Left lung (tissue), 4 donors: ENCODE measurements at regions not wholly inside any gene's neighbourhood (a gene's known extent, or its start where the extent isn't known, plus 50 kb on each side); places are given as distances from the start of the nearest gene placed in this dataset.

ENCODE experiments used
- ATAC-seq: fragments of 200-7000 bp; cut with Tn5 transposase; one replicate; pipeline ENCODE4 v1.9.1; 2020; ENCODE audit warnings: moderate library complexity
- DNase-seq, 4 donors: peaks; one replicate each; pipeline ENCODE4 v3.0.0-alpha.2; 2013 to 2020
- H3K27ac ChIP-seq, 2 donors: fragments of 200-600 bp; sonication (generic) in 1 of 2; one replicate each; pipeline versions ENCODE4 v1.5.0 to v1.8.0; 2020 to 2021
- H3K27me3 ChIP-seq, 2 donors: fragments of 200-600 bp; sonication (generic) in 1 of 2; one replicate each; pipeline versions ENCODE4 v1.5.0 to v1.8.0; 2020 to 2021
- H3K36me3 ChIP-seq, 2 donors: fragments of 200-600 bp; sonication (generic) in 1 of 2; one replicate each; pipeline versions ENCODE4 v1.5.0 to v1.8.0; 2020 to 2021
- H3K4me1 ChIP-seq, 2 donors: fragments of 200-600 bp; one replicate each; pipeline ENCODE4 v1.8.0; 2021
- H3K4me3 ChIP-seq, 2 donors: fragments of 200-600 bp; sonication (generic) in 1 of 2; one replicate each; pipeline versions ENCODE4 v1.5.0 to v1.8.0; 2020 to 2021; ENCODE audit warnings: mild to moderate bottlenecking in 1 of 2
- H3K9me3 ChIP-seq, 2 donors: fragments of 200-600 bp; sonication (generic) in 1 of 2; one replicate each; pipeline versions ENCODE4 v1.5.0 to v1.8.0; 2020 to 2021
- intact Hi-C, 2 donors: fragments of 100-400 bp; cut with DNase I; formaldehyde crosslinking; loops; one replicate each; pipeline versions ENCODE4 v1.11.2 to v1.14.2; 2022
- TF ChIP-seq, protein P1 (sequence below), 2 donors: fragments of 200-600 bp; sonication (generic) in 1 of 2; IDR thresholded peaks; one replicate each; pipeline versions ENCODE4 v1.5.0 to v1.8.0; 2021; ENCODE audit warnings: antibody characterized with exemption in 2 of 2
- donor health status: DM: no; HTN: yes; CAD: no.
- donor health status: DM: no; HTN: no; CAD: no.

DNA sequence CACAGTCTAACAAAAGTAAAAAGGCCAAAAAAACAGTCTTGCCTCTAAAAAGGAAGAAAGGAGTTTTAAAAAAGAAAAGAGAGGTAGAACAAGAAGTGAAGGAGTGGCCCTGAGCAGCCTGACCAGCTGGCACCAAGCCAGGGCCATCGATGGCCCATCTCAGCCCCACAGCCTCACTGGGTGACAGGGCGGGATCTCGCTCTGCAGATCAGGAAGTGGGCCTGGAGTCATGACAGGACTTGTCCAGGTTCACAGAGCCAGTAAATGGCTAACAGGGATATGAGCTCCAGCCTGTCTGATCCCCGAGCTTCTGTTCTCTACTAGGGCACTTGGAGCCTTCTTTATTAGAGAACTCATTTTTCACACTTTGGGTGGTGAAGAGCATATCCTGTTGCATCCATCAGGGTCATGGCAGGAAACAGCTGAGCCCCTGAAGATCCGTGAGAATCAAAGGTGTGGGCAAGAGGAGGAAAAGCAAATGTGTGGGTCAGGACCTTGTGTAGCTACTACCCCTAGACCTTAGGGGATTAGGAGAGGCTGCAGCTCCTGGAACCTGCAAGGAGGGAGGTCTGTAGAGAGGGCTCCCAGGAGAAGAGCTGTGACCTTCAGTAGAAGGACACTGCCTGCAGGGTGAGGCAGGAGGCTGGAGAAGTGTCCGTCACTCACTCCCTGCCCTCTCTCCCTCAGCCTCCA, 299.0 kb upstream of the MSX2 start:
- H3K9me3 ChIP-seq = no peaks in the 10 kb centered on the region
- H3K27me3 ChIP-seq = peaks cover 0 to 13% of the 10 kb centered on the region in 2 donors
- no peaks in the 10 kb centered on the region for H3K36me3 ChIP-seq
- intact Hi-C loops = no loop called here
- DNase-seq = no peak
- no peak for ATAC-seq
- no peaks in the 10 kb centered on the region for H3K4me1 ChIP-seq
- no peak overlapping the region for H3K4me3 ChIP-seq
- TF ChIP-seq, protein P1, sequence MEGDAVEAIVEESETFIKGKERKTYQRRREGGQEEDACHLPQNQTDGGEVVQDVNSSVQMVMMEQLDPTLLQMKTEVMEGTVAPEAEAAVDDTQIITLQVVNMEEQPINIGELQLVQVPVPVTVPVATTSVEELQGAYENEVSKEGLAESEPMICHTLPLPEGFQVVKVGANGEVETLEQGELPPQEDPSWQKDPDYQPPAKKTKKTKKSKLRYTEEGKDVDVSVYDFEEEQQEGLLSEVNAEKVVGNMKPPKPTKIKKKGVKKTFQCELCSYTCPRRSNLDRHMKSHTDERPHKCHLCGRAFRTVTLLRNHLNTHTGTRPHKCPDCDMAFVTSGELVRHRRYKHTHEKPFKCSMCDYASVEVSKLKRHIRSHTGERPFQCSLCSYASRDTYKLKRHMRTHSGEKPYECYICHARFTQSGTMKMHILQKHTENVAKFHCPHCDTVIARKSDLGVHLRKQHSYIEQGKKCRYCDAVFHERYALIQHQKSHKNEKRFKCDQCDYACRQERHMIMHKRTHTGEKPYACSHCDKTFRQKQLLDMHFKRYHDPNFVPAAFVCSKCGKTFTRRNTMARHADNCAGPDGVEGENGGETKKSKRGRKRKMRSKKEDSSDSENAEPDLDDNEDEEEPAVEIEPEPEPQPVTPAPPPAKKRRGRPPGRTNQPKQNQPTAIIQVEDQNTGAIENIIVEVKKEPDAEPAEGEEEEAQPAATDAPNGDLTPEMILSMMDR (IDR thresholded peaks at IDR 0.05) = no peak
- H3K27ac ChIP-seq = no peak overlapping the region

DNA sequence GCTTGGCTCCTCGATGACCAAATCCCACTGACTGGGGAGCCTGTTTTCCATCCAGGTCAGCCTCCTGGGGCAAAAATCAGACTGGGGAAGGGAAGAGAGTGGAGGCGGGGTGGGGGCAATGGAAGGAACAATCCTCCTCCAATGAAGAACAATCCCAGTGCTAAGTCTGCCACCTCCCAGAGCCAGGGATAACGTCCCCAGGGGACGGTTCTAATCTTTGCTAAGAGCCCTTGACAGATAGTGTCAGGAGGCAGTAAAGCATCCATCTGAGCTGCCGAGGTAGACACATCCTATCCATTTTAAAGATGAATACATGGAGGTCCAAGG, 298.5 kb upstream of the MSX2 start:
- Histone ChIP-seq H3K4me1 (no peaks in the 10 kb centered on the region), H3K4me3 (no peak overlapping the region), H3K9me3 (no peaks in the 10 kb centered on the region), H3K36me3 (no peaks in the 10 kb centered on the region), H3K27me3 (peaks cover 0 to 16% of the 10 kb centered on the region in 2 donors), H3K27ac (no peak overlapping the region)
- ATAC-seq = no peak
- intact Hi-C loops = no loop called here
- TF ChIP-seq, protein P1 (IDR thresholded peaks at IDR 0.05) = no peak
- DNase-seq = no peak

DNA sequence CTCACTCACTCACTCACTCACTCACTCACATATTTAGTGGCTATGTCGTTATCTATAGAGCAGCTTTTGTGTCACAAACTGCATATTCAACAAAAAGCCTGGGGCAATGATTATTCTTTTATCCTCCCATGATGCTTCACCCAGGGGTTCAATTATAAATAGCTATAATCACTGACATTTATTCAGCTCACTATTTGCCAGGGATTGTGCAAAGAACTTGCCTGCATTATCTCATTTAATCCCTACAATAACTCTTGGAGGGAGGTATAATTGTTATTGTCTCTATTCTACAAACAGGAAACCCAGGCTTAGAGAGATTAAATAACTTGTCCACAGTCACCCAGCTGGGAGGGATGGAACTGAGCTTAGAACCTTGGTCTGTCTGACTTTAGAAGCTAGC, 298.0 kb upstream of the MSX2 start:
- peaks cover 0 to 17% of the 10 kb centered on the region in 2 donors for H3K27me3 ChIP-seq
- H3K36me3 ChIP-seq = no peaks in the 10 kb centered on the region
- H3K9me3 ChIP-seq = no peaks in the 10 kb centered on the region
- ATAC-seq (no peak), DNase-seq (no peak)
- no peaks in the 10 kb centered on the region for H3K4me1 ChIP-seq
- TF ChIP-seq, protein P1 (IDR thresholded peaks at IDR 0.05) = no peak
- no peak overlapping the region for H3K27ac ChIP-seq
- H3K4me3 ChIP-seq = no peak overlapping the region
- intact Hi-C loops = no loop called here

DNA sequence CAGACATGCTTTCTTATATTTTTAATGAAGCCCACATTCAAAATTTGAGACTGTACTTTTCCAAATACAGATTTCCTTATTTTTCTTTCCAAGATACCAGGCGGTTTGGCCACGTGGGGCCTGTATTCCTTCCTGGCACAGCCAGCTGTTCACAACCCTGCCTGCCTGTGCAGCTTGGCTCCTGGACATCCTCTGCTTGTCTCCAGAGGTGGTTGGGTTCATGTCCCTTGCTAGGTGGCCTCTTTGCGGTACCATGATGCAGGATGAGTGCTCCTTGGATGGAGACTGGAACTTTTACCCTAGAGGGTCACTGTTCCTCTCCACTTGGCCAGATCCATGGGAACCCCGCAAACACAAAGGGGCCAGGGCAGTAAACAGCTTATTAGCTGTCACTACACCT, 297.5 kb upstream of the MSX2 start:
- Histone ChIP-seq H3K4me1 (no peaks in the 10 kb centered on the region), H3K4me3 (no peak overlapping the region), H3K9me3 (no peaks in the 10 kb centered on the region), H3K27me3 (peaks cover 0 to 20% of the 10 kb centered on the region in 2 donors), H3K36me3 (no peaks in the 10 kb centered on the region), H3K27ac (no peak overlapping the region)
- DNase-seq = no peak
- ATAC-seq = no peak
- TF ChIP-seq, protein P1 (IDR thresholded peaks at IDR 0.05) = no peak
- intact Hi-C loops = no loop called here

DNA sequence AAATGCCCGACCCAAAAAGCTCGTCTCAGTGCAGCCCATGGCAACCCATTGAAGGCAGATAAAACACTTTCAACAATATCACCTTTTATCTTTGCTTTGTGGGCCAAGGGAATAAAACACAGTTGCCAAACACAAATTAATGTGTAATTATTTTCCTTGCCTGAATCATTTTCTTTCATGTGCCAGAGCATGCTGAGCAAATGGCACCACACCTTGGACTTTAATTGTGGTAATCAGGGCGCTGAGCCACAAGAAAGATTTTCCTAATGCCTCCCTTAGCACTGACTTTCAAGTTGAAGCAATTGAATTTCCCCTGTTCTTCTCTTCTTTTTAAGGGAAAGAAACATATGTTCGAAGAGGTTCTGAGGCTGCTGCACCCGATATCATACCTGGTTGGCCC, 297.1 kb upstream of the MSX2 start:
- H3K9me3 ChIP-seq = no peaks in the 10 kb centered on the region
- TF ChIP-seq, protein P1 (IDR thresholded peaks at IDR 0.05) = no peak
- DNase-seq (no peak), ATAC-seq (no peak)
- H3K4me1 ChIP-seq = no peaks in the 10 kb centered on the region
- no peaks in the 10 kb centered on the region for H3K36me3 ChIP-seq
- no peak overlapping the region for H3K27ac ChIP-seq
- intact Hi-C loops = no loop called here
- no peak overlapping the region for H3K4me3 ChIP-seq
- peaks cover 0 to 21% of the 10 kb centered on the region in 2 donors for H3K27me3 ChIP-seq
